ENCODE measurements at regions not wholly inside any gene's neighbourhood (a gene's known extent, or its start where the extent isn't known, plus 50 kb on each side); places are given as distances from the start of the nearest gene placed in this dataset.

- no peak for FAIRE-seq
- TF ChIP-seq TAF1 (IDR thresholded peaks at IDR 0.05; ENCODE audit: low read depth, low read length): no peak
- no peak for TF ChIP-seq SPI1 (IDR thresholded peaks at IDR 0.05; ENCODE audit: low read depth, low read length)
- no peak for TF ChIP-seq POU2F2 (IDR thresholded peaks at IDR 0.05; ENCODE audit: low read depth, low read length)
- no peak for DNase-seq (ENCODE audit: insufficient read length, low spot score)
These were observed 228.0 kb downstream of the PIK3C3 start for GRCh38 chr18:42182728-42183700.

DNA sequence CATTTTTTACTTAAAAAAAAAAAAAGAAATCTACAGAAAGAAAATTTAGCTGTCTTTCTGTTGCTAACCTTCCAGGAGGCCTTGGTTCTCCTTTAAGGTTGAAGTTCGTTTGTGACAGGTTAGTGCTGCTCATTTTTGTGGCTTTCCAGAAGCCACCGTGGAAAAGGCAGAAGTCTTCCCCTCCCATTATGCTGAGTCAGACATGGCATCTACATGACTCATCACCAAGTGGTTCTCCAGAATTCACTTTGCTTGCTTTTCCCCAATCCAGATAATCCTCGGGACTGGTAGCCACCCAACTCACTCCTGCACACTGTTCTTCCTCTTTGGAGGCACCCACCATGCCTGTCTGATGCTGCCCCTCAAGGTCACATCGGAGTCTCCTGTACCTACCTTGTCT lies 228.7 kb downstream of the PIK3C3 start:
- TF ChIP-seq POLR2AphosphoS5 (IDR thresholded peaks at IDR 0.05; ENCODE audit: low read depth, low read length): no peak
- TF ChIP-seq POLR2A (IDR thresholded peaks at IDR 0.05; ENCODE audit: low read depth, low read length): no peak
- no peak for TF ChIP-seq TAF1 (IDR thresholded peaks at IDR 0.05; ENCODE audit: low read depth, low read length)
- no peak for TF ChIP-seq PAX5 (IDR thresholded peaks at IDR 0.05; ENCODE audit: insufficient read depth, low read length, severe bottlenecking)
- TF ChIP-seq SPI1 (IDR thresholded peaks at IDR 0.05; ENCODE audit: low read depth, low read length): no peak
- TF ChIP-seq POU2F2 (IDR thresholded peaks at IDR 0.05; ENCODE audit: low read depth, low read length): no peak
- FAIRE-seq (no peak), DNase-seq (ENCODE audit: insufficient read length, low spot score) (no peak)

- TF ChIP-seq SPI1 (IDR thresholded peaks at IDR 0.05; ENCODE audit: low read depth, low read length) (peak; percentile 63), POU2F2 (IDR thresholded peaks at IDR 0.05; ENCODE audit: low read depth, low read length) (no peak)
- DNase-seq (ENCODE audit: insufficient read length, low spot score) (no peak), FAIRE-seq (no peak)
These were observed 229.8 kb downstream of the PIK3C3 start for GRCh38 chr18:42184685-42185477.

- no peak for TF ChIP-seq POU2F2 (IDR thresholded peaks at IDR 0.05; ENCODE audit: low read depth, low read length)
- TF ChIP-seq TAF1 (IDR thresholded peaks at IDR 0.05; ENCODE audit: low read depth, low read length): no peak
- TF ChIP-seq POLR2AphosphoS5 (IDR thresholded peaks at IDR 0.05; ENCODE audit: low read depth, low read length): no peak
- TF ChIP-seq PAX5 (IDR thresholded peaks at IDR 0.05; ENCODE audit: insufficient read depth, low read length, severe bottlenecking): no peak
- TF ChIP-seq SPI1 (IDR thresholded peaks at IDR 0.05; ENCODE audit: low read depth, low read length): no peak
- no peak for TF ChIP-seq POLR2A (IDR thresholded peaks at IDR 0.05; ENCODE audit: low read depth, low read length)
- no peak for FAIRE-seq
- no peak for DNase-seq (ENCODE audit: insufficient read length, low spot score)
These were observed 230.5 kb downstream of the PIK3C3 start for GRCh38 chr18:42185486-42185885.

DNA sequence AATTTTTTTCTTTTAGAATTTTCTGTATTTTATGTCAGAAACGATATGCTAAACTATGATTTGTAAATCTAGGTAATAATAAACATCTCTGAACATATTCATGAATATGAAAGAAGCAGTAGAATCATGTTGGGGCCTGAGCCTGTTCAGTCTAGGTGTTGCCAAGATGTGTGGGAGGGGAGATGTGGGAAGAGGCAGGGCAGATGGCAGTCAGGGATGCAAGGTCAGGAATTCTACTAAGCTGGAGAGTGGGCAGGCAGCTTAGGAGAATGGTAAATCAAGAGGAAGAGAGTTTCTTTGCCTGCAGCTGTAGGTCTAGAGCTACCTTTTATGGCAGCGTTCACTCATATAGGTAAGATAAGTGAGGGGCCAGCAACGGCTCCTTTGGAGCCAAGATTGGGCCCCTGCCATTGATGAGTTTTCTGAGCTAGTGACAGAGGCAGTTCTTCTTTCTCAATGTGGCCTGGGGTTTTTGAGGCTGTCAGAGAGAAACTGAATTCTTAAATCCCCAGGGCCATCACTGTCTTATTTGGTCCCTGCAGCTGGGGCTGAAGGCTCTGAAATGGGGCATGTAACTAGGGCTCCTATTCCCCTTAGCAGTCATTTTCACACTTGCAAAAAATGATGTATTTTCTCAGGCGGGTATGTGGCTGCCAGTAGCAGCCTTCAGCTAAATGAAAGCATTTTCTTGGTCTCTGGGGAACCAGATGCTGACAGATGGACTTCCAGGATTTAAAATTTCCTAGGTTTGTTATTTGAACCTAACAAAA lies 232.8 kb downstream of the PIK3C3 start:
- no peak for FAIRE-seq
- no peak for DNase-seq (ENCODE audit: insufficient read length, low spot score)
- TF ChIP-seq POLR2A (IDR thresholded peaks at IDR 0.05; ENCODE audit: low read depth, low read length): no peak

GRCh38 chr18:42190643-42191042 lies 235.6 kb downstream of the PIK3C3 start:
- DNase-seq (ENCODE audit: insufficient read length, low spot score) (no peak), FAIRE-seq (no peak)
- no peak for TF ChIP-seq SPI1 (IDR thresholded peaks at IDR 0.05; ENCODE audit: low read depth, low read length)
- no peak for TF ChIP-seq TAF1 (IDR thresholded peaks at IDR 0.05; ENCODE audit: low read depth, low read length)
- no peak for TF ChIP-seq POLR2AphosphoS5 (IDR thresholded peaks at IDR 0.05; ENCODE audit: low read depth, low read length)
- no peak for TF ChIP-seq PAX5 (IDR thresholded peaks at IDR 0.05; ENCODE audit: insufficient read depth, low read length, severe bottlenecking)
- no peak for TF ChIP-seq POLR2A (IDR thresholded peaks at IDR 0.05; ENCODE audit: low read depth, low read length)
- no peak for TF ChIP-seq POU2F2 (IDR thresholded peaks at IDR 0.05; ENCODE audit: low read depth, low read length)

DNA sequence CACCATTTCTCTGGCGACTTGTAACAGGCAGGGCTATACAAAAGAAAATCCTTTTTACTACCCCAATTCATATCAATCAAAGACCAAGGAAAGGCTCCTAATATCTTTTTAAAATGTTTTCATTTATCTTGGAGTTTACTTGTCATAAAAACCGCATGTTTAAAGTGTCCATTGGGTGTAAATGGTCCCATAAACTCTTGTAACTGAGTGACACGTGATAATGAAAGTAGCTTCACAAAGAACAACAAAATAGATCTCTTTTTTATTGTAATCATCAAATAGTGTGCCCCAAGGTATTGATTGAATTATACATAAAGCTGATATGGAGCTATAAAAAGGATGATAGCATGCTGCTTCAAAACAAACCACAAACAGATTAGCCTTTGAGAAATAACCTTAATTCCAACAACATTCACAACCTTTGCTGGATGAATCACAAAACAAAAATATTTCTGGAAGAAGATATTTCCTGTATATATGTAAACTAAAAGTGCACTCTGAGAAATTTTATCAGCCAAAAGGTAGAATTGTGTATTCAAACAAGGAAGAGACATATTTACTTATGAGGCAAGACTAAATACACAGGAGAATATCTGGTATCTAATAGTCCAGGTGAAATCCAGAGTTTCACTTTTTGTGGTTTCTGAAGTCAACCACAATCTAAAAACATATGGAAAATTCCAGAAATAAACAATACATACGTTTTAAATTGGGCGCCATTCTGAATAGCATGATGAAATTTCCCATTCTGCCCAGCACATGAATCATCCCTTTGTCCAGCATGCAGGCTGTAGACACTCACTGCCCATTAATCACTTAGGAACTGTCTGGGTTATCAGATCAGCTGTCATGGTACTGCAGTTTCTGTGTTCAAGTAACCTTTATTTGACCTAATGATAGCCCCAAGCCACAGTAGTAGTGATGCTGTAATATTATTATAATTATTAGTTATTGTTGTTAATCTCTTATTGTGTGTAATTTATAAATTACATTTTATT lies 237.5 kb downstream of the PIK3C3 start:
- TF ChIP-seq POU2F2 (IDR thresholded peaks at IDR 0.05; ENCODE audit: low read depth, low read length) (no peak), POLR2AphosphoS5 (IDR thresholded peaks at IDR 0.05; ENCODE audit: low read depth, low read length) (no peak), SPI1 (IDR thresholded peaks at IDR 0.05; ENCODE audit: low read depth, low read length) (no peak), TAF1 (IDR thresholded peaks at IDR 0.05; ENCODE audit: low read depth, low read length) (no peak), POLR2A (IDR thresholded peaks at IDR 0.05; ENCODE audit: low read depth, low read length) (no peak), PAX5 (IDR thresholded peaks at IDR 0.05; ENCODE audit: insufficient read depth, low read length, severe bottlenecking) (no peak)
- DNase-seq (ENCODE audit: insufficient read length, low spot score) (no peak), FAIRE-seq (no peak)

- DNase-seq (ENCODE audit: insufficient read length, low spot score) (no peak), FAIRE-seq (no peak)
- no peak for TF ChIP-seq POU2F2 (IDR thresholded peaks at IDR 0.05; ENCODE audit: low read depth, low read length)
- no peak for TF ChIP-seq POLR2A (IDR thresholded peaks at IDR 0.05; ENCODE audit: low read depth, low read length)
- TF ChIP-seq POLR2AphosphoS5 (IDR thresholded peaks at IDR 0.05; ENCODE audit: low read depth, low read length): no peak
- TF ChIP-seq PAX5 (IDR thresholded peaks at IDR 0.05; ENCODE audit: insufficient read depth, low read length, severe bottlenecking): no peak
- TF ChIP-seq TAF1 (IDR thresholded peaks at IDR 0.05; ENCODE audit: low read depth, low read length): no peak
- no peak for TF ChIP-seq SPI1 (IDR thresholded peaks at IDR 0.05; ENCODE audit: low read depth, low read length)
These were observed 241.6 kb downstream of the PIK3C3 start for GRCh38 chr18:42196651-42197050.
